ENCODE measurements at regions not wholly inside any gene's neighbourhood (a gene's known extent, or its start where the extent isn't known, plus 50 kb on each side); places are given as distances from the start of the nearest gene placed in this dataset.

DNA sequence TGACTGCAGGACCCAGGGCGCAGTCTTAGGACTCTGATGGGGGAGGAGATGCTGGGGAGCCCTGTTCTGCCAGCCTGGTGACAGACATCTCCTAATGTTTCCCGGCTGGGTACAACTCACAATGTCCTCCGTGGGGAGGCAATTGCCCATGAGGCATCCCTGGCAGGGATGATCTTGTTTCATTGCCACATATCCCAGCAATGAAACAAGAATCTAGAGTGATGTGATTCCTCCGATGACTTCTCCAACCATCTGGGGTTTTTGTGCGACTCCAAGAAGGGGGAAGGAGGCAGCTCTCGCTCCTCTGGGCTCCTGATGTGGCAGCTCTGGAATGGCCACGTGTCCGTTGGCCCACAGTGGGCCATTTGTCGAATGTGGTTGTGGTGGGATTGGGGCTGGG lies 255.8 kb downstream of the SEC14L1 start (continued):
- TF ChIP-seq, protein P1, sequence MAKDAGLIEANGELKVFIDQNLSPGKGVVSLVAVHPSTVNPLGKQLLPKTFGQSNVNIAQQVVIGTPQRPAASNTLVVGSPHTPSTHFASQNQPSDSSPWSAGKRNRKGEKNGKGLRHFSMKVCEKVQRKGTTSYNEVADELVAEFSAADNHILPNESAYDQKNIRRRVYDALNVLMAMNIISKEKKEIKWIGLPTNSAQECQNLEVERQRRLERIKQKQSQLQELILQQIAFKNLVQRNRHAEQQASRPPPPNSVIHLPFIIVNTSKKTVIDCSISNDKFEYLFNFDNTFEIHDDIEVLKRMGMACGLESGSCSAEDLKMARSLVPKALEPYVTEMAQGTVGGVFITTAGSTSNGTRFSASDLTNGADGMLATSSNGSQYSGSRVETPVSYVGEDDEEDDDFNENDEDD (CRISPR knock-in tag; IDR thresholded peaks at IDR 0.05; ENCODE audit: borderline replicate concordance), result no peak
- TF ChIP-seq SIN3A (IDR thresholded peaks at IDR 0.05; ENCODE audit: borderline replicate concordance, low read depth, low read length), result no peak

DNA sequence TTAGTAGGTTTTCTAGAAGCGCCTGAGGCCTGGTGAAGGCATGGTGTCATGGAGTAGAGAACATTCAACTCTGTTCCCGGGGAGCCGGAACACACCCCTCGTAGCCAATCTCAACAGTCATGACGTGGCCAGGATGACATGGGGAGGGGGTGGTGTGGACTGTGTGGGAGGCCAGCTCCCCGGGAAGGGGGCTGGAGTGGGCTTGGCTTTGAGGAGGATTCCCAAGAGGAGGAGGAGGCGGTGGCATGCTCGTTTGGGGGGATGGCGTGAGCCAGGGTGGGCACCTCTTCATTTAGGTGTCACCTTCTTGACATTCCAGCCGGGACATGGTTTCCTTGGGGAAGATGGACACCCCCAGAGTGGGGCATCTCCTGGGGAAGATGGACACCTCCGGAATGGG lies 257.5 kb downstream of the SEC14L1 start:
- Histone ChIP-seq H3K9me3 (ENCODE audit: low read length) (no peaks in the 10 kb centered on the region), H4K20me1 (ENCODE audit: insufficient read depth, low read length) (peaks cover 50% of the 10 kb centered on the region), H3K4me2 (ENCODE audit: low read depth, low read length) (no peak overlapping the region), H2AFZ (ENCODE audit: low read length) (no peak overlapping the region), H3K4me1 (ENCODE audit: insufficient read depth, low read length) (peaks cover 64% of the 10 kb centered on the region), H3K79me2 (ENCODE audit: insufficient read depth, low read length) (peaks cover 83% of the 10 kb centered on the region), H3K4me3 (replicated peaks in 1 of 3; ENCODE audit: insufficient read depth in 1 of 3, low read depth in 2 of 3, low read length in 3 of 3) (no peak overlapping the region), H3K27ac (ENCODE audit: extremely low read length, insufficient read depth, low read length) (peak overlapping the region; percentile 5), H3K9ac (ENCODE audit: insufficient read depth, low read depth, low read length) (no peak overlapping the region), H3K36me3 (replicated peaks in 1 of 2; ENCODE audit: control insufficient read depth in 1 of 2, insufficient read depth in 2 of 2, low read length in 2 of 2) (peaks cover 23 to 52% of the 10 kb centered on the region in 2 experiments; a peak in 4 of 5 replicates), H3K27me3 (ENCODE audit: control insufficient read depth in 1 of 2, insufficient read depth in 2 of 2, low read length in 2 of 2) (no peaks in the 10 kb centered on the region)
- no TSS peak for BruUV-seq (replicated peaks)
- 98% methylated on average over 11 of the region's 11 CpGs for WGBS (ENCODE audit: low lambda C conversion rate)
- intact Hi-C loops (cut with micrococcal nuclease; ENCODE audit: unreplicated experiment) (no loop called here), in situ Hi-C loops (cut with HindIII; ENCODE audit: extremely low pct_ligation_motif_present, low pct_unique_long_range_greater_than_20kb) (no loop called here)
- ATAC-seq (no peak), DNase-seq (ENCODE audit: low spot score) (no peak), FAIRE-seq (no peak)
- TF ChIP-seq ZNF780A (CRISPR knock-in tag; IDR thresholded peaks at IDR 0.05), result no peak
- TF ChIP-seq, protein P2, sequence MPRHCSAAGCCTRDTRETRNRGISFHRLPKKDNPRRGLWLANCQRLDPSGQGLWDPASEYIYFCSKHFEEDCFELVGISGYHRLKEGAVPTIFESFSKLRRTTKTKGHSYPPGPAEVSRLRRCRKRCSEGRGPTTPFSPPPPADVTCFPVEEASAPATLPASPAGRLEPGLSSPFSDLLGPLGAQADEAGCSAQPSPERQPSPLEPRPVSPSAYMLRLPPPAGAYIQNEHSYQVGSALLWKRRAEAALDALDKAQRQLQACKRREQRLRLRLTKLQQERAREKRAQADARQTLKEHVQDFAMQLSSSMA (CRISPR knock-in tag; IDR thresholded peaks at IDR 0.05), result 0 out of 2 replicates have a peak, but pooled peaks have one; percentile 26
- POLR2A ChIA-PET, result no interaction called here
- CTCF ChIA-PET (ENCODE audit: low intra/inter-chr PET ratio, low total read pairs), result no interaction called here

Data from HepG2 (cell line).